HCT116 (cell line): ENCODE measurements at regions not wholly inside any gene's neighbourhood (a gene's known extent, or its start where the extent isn't known, plus 50 kb on each side); places are given as distances from the start of the nearest gene placed in this dataset.

ENCODE experiments used
- ATAC-seq: fragments of 200-7000 bp; cut with Tn5 transposase; 2 replicates; pipeline ENCODE4 v1.9.1; 2020; ENCODE audit warnings: mild to moderate bottlenecking, moderate library complexity
- BruUV-seq: library from RNA; stranded (reverse); fragments of 400-500 nt; replicated peaks from 2 replicates; lab custom pipeline; 2021; lab: Mats Ljungman, UMichigan
- CTCF ChIA-PET: fragments of 300-600 bp; sonication (Branson Sonifier 250); formaldehyde crosslinking; loops from one replicate; lab custom pipeline; 2021; ENCODE audit warnings: antibody characterized with exemption; lab: Charles Lee
- POLR2A ChIA-PET: fragments of 300-600, 350-600 bp; sonication (Branson Sonifier 250); formaldehyde crosslinking; loops from one replicate; lab custom pipeline; 2021; ENCODE audit warnings: antibody characterized with exemption; lab: Charles Lee
- RAD21 ChIA-PET, 2 experiments: fragments of 300-600 bp; sonication (Branson Sonifier 250); formaldehyde crosslinking; loops; one replicate each; lab custom pipeline; 2023; ENCODE audit warnings: low total read pairs in 2 of 2; ENCODE audit not compliant: uncharacterized antibody in 2 of 2, unreplicated experiment in 2 of 2, low non-redundant PET in 1 of 2; lab: Charles Lee
- DNase-seq: peaks from one replicate; pipeline ENCODE4 v3.0.0-alpha.2; 2010; ENCODE audit warnings: low read depth, low spot score
- H2AFZ ChIP-seq: fragments of 200-600 bp; shearing (Covaris generic), sonication (generic); 2 replicates; pipeline ENCODE4 v1.6.1; 2017; ENCODE audit warnings: low read depth, mixed run types, mixed read lengths, antibody characterized with exemption, low read length; ENCODE audit not compliant: poor library complexity, severe bottlenecking
- H3K27ac ChIP-seq: 2 replicates; pipeline ENCODE4 v1.5.1; 2012; ENCODE audit warnings: low read depth, low read length
- H3K27me3 ChIP-seq: fragments of 200-600 bp; sonication (generic); 2 replicates; pipeline ENCODE4 v1.6.1; 2016; ENCODE audit warnings: mixed run types, low read length, mixed read lengths; ENCODE audit not compliant: insufficient read depth
- H3K36me3 ChIP-seq, 2 experiments: fragments of 200-500 bp in 1 of 2; fragments of 200-600 bp in 1 of 2; sonication (Bioruptor generic) in 1 of 2; sonication (generic) in 1 of 2; 2 replicates each; pipeline versions ENCODE4 v1.5.1 to v1.6.1; 2014 to 2016; ENCODE audit warnings: low read length in 2 of 2, inconsistent platforms in 1 of 2, mixed read lengths in 1 of 2, mixed run types in 1 of 2; ENCODE audit not compliant: insufficient read depth in 2 of 2, control insufficient read depth in 1 of 2
- H3K4me1 ChIP-seq, 2 experiments: fragments of 200-600 bp in 1 of 2; sonication (generic) in 1 of 2; 2 replicates each; pipeline versions ENCODE4 v1.5.1 to v1.6.1; 2012 to 2017; ENCODE audit warnings: low read length in 2 of 2, inconsistent platforms in 1 of 2, mild to moderate bottlenecking in 1 of 2, mixed read lengths in 1 of 2, mixed run types in 1 of 2, moderate library complexity in 1 of 2; ENCODE audit not compliant: insufficient read depth in 2 of 2, control insufficient read depth in 1 of 2
- H3K4me2 ChIP-seq: fragments of 200-600 bp; sonication (generic); 2 replicates; pipeline ENCODE4 v1.6.1; 2017; ENCODE audit warnings: mixed run types, low read length, mixed read lengths
- H3K4me3 ChIP-seq, 2 experiments: fragments of 200-600 bp in 1 of 2; sonication (generic) in 1 of 2; replicated peaks in 1 of 2; 2 replicates each; pipeline ENCODE4 v1.5.1; 2011 to 2016; ENCODE audit warnings: low read length in 2 of 2, control low read depth in 1 of 2, low read depth in 1 of 2, mild to moderate bottlenecking in 1 of 2, mixed read lengths in 1 of 2, mixed run types in 1 of 2
- H3K79me2 ChIP-seq: fragments of 200-600 bp; sonication (generic); 2 replicates; pipeline ENCODE4 v1.6.1; 2017; ENCODE audit warnings: mild to moderate bottlenecking, mixed run types, low read length, moderate library complexity, mixed read lengths; ENCODE audit not compliant: insufficient read depth
- H3K9ac ChIP-seq: fragments of 200-600 bp; sonication (generic); 2 replicates; pipeline ENCODE4 v1.6.1; 2016; ENCODE audit warnings: low read length, mixed read lengths
- H3K9me2 ChIP-seq: fragments of 200-600 bp; sonication (generic), shearing (Covaris generic); 2 replicates; pipeline ENCODE4 v1.6.1; 2017; ENCODE audit warnings: mixed run types, mild to moderate bottlenecking, moderate library complexity; ENCODE audit not compliant: insufficient read depth
- H3K9me3 ChIP-seq, 2 experiments: fragments of 200-500 bp in 1 of 2; fragments of 200-600 bp in 1 of 2; sonication (Bioruptor generic) in 1 of 2; sonication (generic) in 1 of 2; 2 replicates each; pipeline ENCODE4 v1.6.1; 2014 to 2017; ENCODE audit warnings: low read length in 2 of 2, mixed read lengths in 2 of 2, inconsistent platforms in 1 of 2, low read depth in 1 of 2, mild to moderate bottlenecking in 1 of 2, mixed run types in 1 of 2, moderate library complexity in 1 of 2; ENCODE audit not compliant: control insufficient read depth in 1 of 2, insufficient read depth in 1 of 2
- H4K20me1 ChIP-seq: fragments of 200-600 bp; sonication (generic), shearing (Covaris generic); 2 replicates; pipeline ENCODE4 v1.6.1; 2017; ENCODE audit warnings: mixed run types, mild to moderate bottlenecking, moderate library complexity; ENCODE audit not compliant: insufficient read depth
- CBX3 ChIP-seq: IDR thresholded peaks from 2 replicates; pipeline ENCODE4 v1.6.1; 2012; ENCODE audit warnings: low read depth
- CEBPB ChIP-seq: IDR thresholded peaks from 2 replicates; pipeline ENCODE4 v1.6.1; 2012; ENCODE audit warnings: low read depth
- CTCF ChIP-seq, 3 experiments: fragments of 200-600 bp in 1 of 3; sonication (generic) in 1 of 3; IDR thresholded peaks in 2 of 3; conservative IDR thresholded peaks in 1 of 3; 2 replicates each; pipeline ENCODE4 v1.5.1; 2012 to 2017; ENCODE audit warnings: low read depth in 2 of 3, low read length in 2 of 3, antibody characterized with exemption in 1 of 3, borderline replicate concordance in 1 of 3, control low read depth in 1 of 3, mild to moderate bottlenecking in 1 of 3, mixed read lengths in 1 of 3, mixed run types in 1 of 3, moderate library complexity in 1 of 3; ENCODE audit not compliant: insufficient read depth in 1 of 3
- EGR1 ChIP-seq: IDR thresholded peaks from 2 replicates; pipeline ENCODE4 v1.6.1; 2012; ENCODE audit warnings: low read depth
- ELF1 ChIP-seq: IDR thresholded peaks from 2 replicates; pipeline ENCODE4 v1.6.1; 2012; ENCODE audit warnings: low read depth, borderline replicate concordance
- EZH2 ChIP-seq: fragments of 200-600 bp; sonication (generic); IDR thresholded peaks from 2 replicates; pipeline ENCODE4 v1.6.1; 2017; ENCODE audit warnings: antibody characterized with exemption, mixed run types
- FOSL1 ChIP-seq: IDR thresholded peaks from 2 replicates; pipeline ENCODE4 v1.6.1; 2012; ENCODE audit warnings: low read depth
- JUND ChIP-seq: IDR thresholded peaks from 2 replicates; pipeline ENCODE4 v1.6.1; 2012
- MAX ChIP-seq: IDR thresholded peaks from 2 replicates; pipeline ENCODE4 v1.6.1; 2012
- POLR2A ChIP-seq: IDR thresholded peaks from 2 replicates; pipeline ENCODE4 v1.7.0; 2011; ENCODE audit warnings: borderline replicate concordance; ENCODE audit not compliant: insufficient read depth, insufficient read length; ENCODE audit errors: extremely low read depth
- POLR2AphosphoS5 ChIP-seq: IDR thresholded peaks from 2 replicates; pipeline ENCODE4 v1.6.1; 2011; ENCODE audit warnings: mild to moderate bottlenecking, low read depth, low read length, moderate library complexity
- RAD21 ChIP-seq: IDR thresholded peaks from 2 replicates; pipeline ENCODE4 v1.6.1; 2012; ENCODE audit warnings: low read depth, mild to moderate bottlenecking
- SP1 ChIP-seq: IDR thresholded peaks from 2 replicates; pipeline ENCODE4 v1.6.1; 2012; ENCODE audit warnings: low read depth
- TCF7L2 ChIP-seq: IDR thresholded peaks from 2 replicates; pipeline ENCODE4 v1.7.0; 2011; ENCODE audit warnings: borderline replicate concordance, inconsistent platforms; ENCODE audit not compliant: insufficient read depth, insufficient read length; ENCODE audit errors: extremely low read depth
- YY1 ChIP-seq: IDR thresholded peaks from 2 replicates; pipeline ENCODE4 v1.6.1; 2011; ENCODE audit warnings: low read length, low read depth, moderate library complexity, mild to moderate bottlenecking; ENCODE audit not compliant: insufficient replicate concordance; ENCODE audit errors: extremely low read depth
- ZBTB33 ChIP-seq: IDR thresholded peaks from 2 replicates; pipeline ENCODE4 v1.6.1; 2011; ENCODE audit warnings: mild to moderate bottlenecking, low read length, moderate library complexity; ENCODE audit not compliant: insufficient replicate concordance; ENCODE audit errors: extremely low read depth
- ZFX ChIP-seq: fragments of 450-650 bp; IDR thresholded peaks from 2 replicates; pipeline ENCODE4 v1.6.1; 2017
- intact Hi-C: fragments of 100-400 bp; cut with micrococcal nuclease; formaldehyde crosslinking; loops from 2 replicates; pipeline ENCODE4 v1.10.0; 2022

- H3K27ac ChIP-seq = no peak overlapping the region
- no TSS peak for BruUV-seq
These were observed 533.1 kb downstream of the NTRK2 start for GRCh38 chr9:85202596-85202995.

More at GRCh38 chr9:85202596-85202995, 533.1 kb downstream of the NTRK2 start:
- Histone ChIP-seq H3K36me3 (no peaks in the 10 kb centered on the region), H3K4me1 (peaks cover 0 to 4% of the 10 kb centered on the region in 2 experiments; a peak in 1 of 4 replicates), H3K9me3 (no peaks in the 10 kb centered on the region), H4K20me1 (no peaks in the 10 kb centered on the region), H3K27me3 (no peaks in the 10 kb centered on the region), H3K79me2 (no peaks in the 10 kb centered on the region), H2AFZ (no peak overlapping the region), H3K4me3 (no peak overlapping the region), H3K9me2 (no peaks in the 10 kb centered on the region), H3K9ac (no peak overlapping the region), H3K4me2 (no peak overlapping the region)
- ChIA-PET CTCF (no interaction called here), RAD21 (no interaction called here), POLR2A (no interaction called here)
- DNase-seq = no peak
- TF ChIP-seq YY1 = no peak
- TF ChIP-seq JUND = no peak
- TF ChIP-seq TCF7L2 = no peak
- no peak for TF ChIP-seq EGR1
- TF ChIP-seq CEBPB = no peak
- TF ChIP-seq POLR2A = no peak
- no peak for TF ChIP-seq CTCF (IDR thresholded peaks at IDR 0.05 in 2 of 3, conservative IDR thresholded peaks at IDR 0.05 in 1 of 3; ENCODE audit: borderline replicate concordance in 1 of 3, insufficient read depth in 1 of 3, low read depth in 2 of 3, low read length in 2 of 3)
- TF ChIP-seq RAD21 = no peak
- no peak for TF ChIP-seq CBX3
- TF ChIP-seq ZBTB33 = no peak
- TF ChIP-seq ELF1 = no peak
- TF ChIP-seq POLR2AphosphoS5 = no peak
- TF ChIP-seq FOSL1 = no peak
- no peak for TF ChIP-seq EZH2
- no peak for TF ChIP-seq SP1
- no peak for TF ChIP-seq ZFX
- TF ChIP-seq MAX = no peak
- intact Hi-C loops = no loop called here
- ATAC-seq = no peak
